ENCODE measurements at regions not wholly inside any gene's neighbourhood (a gene's known extent, or its start where the extent isn't known, plus 50 kb on each side); places are given as distances from the start of the nearest gene placed in this dataset.

- Histone ChIP-seq H4K20me1 (ENCODE audit: insufficient read depth) (no peaks in the 10 kb centered on the region), H3K79me2 (ENCODE audit: insufficient read depth) (no peaks in the 10 kb centered on the region), H3K27ac (no peak overlapping the region), H2AFZ (no peak overlapping the region), H3K4me1 (ENCODE audit: insufficient read depth) (no peaks in the 10 kb centered on the region), H3K9me3 (ENCODE audit: low read depth) (no peaks in the 10 kb centered on the region), H3K9ac (no peak overlapping the region), H3F3A (ENCODE audit: insufficient read depth) (peaks cover 4% of the 10 kb centered on the region; the same call in 1 of the 2 replicates), H3K27me3 (replicated peaks; ENCODE audit: insufficient read depth) (no peaks in the 10 kb centered on the region), H3K36me3 (ENCODE audit: low read depth) (no peaks in the 10 kb centered on the region), H3K4me3 (no peak overlapping the region), H3K9me2 (ENCODE audit: insufficient read depth) (no peaks in the 10 kb centered on the region), H3K4me2 (ENCODE audit: unreplicated experiment) (no peak overlapping the region)
- TF ChIP-seq EZH2phosphoT487 (IDR thresholded peaks at IDR 0.05; ENCODE audit: insufficient read depth, low read depth): no peak
- TF ChIP-seq EZH2 (IDR thresholded peaks at IDR 0.05; ENCODE audit: insufficient read depth, poor library complexity, severe bottlenecking): no peak
- in situ Hi-C loops (cut with MboI): no loop called here
- WGBS, 2 experiments (ENCODE audit: low coverage in 1 of 2, low lambda C conversion rate in 2 of 2, missing lambda C conversion rate in 2 of 2): 4 to 7% methylated on average over 1 of the region's 1 CpG
- DNase-seq: no peak
These were observed 227.6 kb downstream of the HAO1 start for GRCh38 chr20:7712661-7713060.

DNA sequence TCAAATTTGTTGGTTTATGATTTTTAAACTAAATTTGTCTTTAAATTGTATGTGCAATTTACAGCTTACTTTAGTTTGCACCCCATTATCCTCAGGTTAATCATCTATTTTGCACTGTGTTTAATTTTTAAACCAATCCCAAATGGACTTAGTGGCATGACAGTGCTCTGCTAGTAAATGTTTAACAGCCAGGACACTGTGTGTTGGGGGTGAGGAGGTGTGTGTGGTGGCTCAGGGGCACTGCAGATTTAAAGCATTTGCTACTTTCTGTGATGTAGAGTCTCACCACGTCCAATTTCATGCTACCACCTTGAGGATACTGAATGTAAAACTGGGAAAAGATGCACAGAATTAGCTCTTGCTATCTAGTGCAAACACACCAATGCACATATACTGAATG, 225.7 kb downstream of the HAO1 start:
- H3K9ac ChIP-seq: no peak overlapping the region
- no peaks in the 10 kb centered on the region for H3K9me2 ChIP-seq (ENCODE audit: insufficient read depth)
- H3K4me3 ChIP-seq: no peak overlapping the region
- H4K20me1 ChIP-seq (ENCODE audit: insufficient read depth): no peaks in the 10 kb centered on the region
- in situ Hi-C loops (cut with MboI): no loop called here
- H3K9me3 ChIP-seq (ENCODE audit: low read depth): no peaks in the 10 kb centered on the region
- no peaks in the 10 kb centered on the region for H3K36me3 ChIP-seq (ENCODE audit: low read depth)
- no peaks in the 10 kb centered on the region for H3K4me1 ChIP-seq (ENCODE audit: insufficient read depth)
- TF ChIP-seq EZH2phosphoT487 (IDR thresholded peaks at IDR 0.05; ENCODE audit: insufficient read depth, low read depth): no peak
- no peak for TF ChIP-seq EZH2 (IDR thresholded peaks at IDR 0.05; ENCODE audit: insufficient read depth, poor library complexity, severe bottlenecking)
- 81 to 87% methylated on average over 1 of the region's 1 CpG for WGBS, 2 experiments (ENCODE audit: low coverage in 1 of 2, low lambda C conversion rate in 2 of 2, missing lambda C conversion rate in 2 of 2)
- H3K27me3 ChIP-seq (replicated peaks; ENCODE audit: insufficient read depth): no peaks in the 10 kb centered on the region
- no peak overlapping the region for H2AFZ ChIP-seq
- H3K79me2 ChIP-seq (ENCODE audit: insufficient read depth): no peaks in the 10 kb centered on the region
- DNase-seq: no peak
- no peak overlapping the region for H3K4me2 ChIP-seq (ENCODE audit: unreplicated experiment)
- peaks cover 4% of the 10 kb centered on the region; the same call in 1 of the 2 replicates for H3F3A ChIP-seq (ENCODE audit: insufficient read depth)
- H3K27ac ChIP-seq: no peak overlapping the region

GRCh38 chr20:7716286-7716972, 223.8 kb downstream of the HAO1 start:
- TF ChIP-seq EZH2 (IDR thresholded peaks at IDR 0.05; ENCODE audit: insufficient read depth, poor library complexity, severe bottlenecking) (no peak), EZH2phosphoT487 (IDR thresholded peaks at IDR 0.05; ENCODE audit: insufficient read depth, low read depth) (no peak)
- H3K9me2 ChIP-seq (ENCODE audit: insufficient read depth): no peaks in the 10 kb centered on the region
- no peak overlapping the region for H3K9ac ChIP-seq
- no peaks in the 10 kb centered on the region for H3K79me2 ChIP-seq (ENCODE audit: insufficient read depth)
- no peaks in the 10 kb centered on the region for H4K20me1 ChIP-seq (ENCODE audit: insufficient read depth)
- no peak overlapping the region for H3K4me3 ChIP-seq
- no peak for DNase-seq
- peaks cover 4% of the 10 kb centered on the region; the same call in 1 of the 2 replicates for H3F3A ChIP-seq (ENCODE audit: insufficient read depth)
- no peak overlapping the region for H2AFZ ChIP-seq
- in situ Hi-C loops (cut with MboI): no loop called here
- H3K36me3 ChIP-seq (ENCODE audit: low read depth): no peaks in the 10 kb centered on the region
- no peaks in the 10 kb centered on the region for H3K27me3 ChIP-seq (replicated peaks; ENCODE audit: insufficient read depth)
- no peak overlapping the region for H3K27ac ChIP-seq
- no peaks in the 10 kb centered on the region for H3K4me1 ChIP-seq (ENCODE audit: insufficient read depth)
- 78 to 79% methylated on average over 6 of the region's 6 CpGs for WGBS, 2 experiments (ENCODE audit: low coverage in 1 of 2, low lambda C conversion rate in 2 of 2, missing lambda C conversion rate in 2 of 2)
- no peak overlapping the region for H3K4me2 ChIP-seq (ENCODE audit: unreplicated experiment)
- H3K9me3 ChIP-seq (ENCODE audit: low read depth): no peaks in the 10 kb centered on the region

DNA sequence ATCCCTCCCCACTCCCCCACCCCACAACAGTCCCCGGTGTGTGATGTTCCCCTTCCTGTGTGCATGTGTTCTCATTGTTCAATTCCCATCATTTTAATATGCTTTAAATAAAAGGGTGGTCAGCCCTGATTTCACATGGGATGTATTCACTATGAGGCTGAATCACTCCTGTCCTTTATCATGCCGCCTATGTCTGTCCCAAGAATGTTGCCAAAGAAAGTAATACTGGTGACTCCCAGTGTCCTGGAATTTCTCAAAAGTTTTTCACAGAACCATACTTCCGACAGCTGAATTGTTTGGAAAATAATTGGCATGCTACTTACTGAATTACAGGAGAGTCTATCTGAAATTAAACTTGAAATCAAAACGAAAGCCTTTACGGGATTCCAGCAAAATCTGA, 217.7 kb downstream of the HAO1 start:
- in situ Hi-C loops (cut with MboI): no loop called here
- H4K20me1 ChIP-seq (ENCODE audit: insufficient read depth): no peaks in the 10 kb centered on the region
- no peaks in the 10 kb centered on the region for H3K79me2 ChIP-seq (ENCODE audit: insufficient read depth)
- H3K36me3 ChIP-seq (ENCODE audit: low read depth): no peaks in the 10 kb centered on the region
- 0 out of 2 replicates have a peak, but pooled peaks cover 3% of the 10 kb centered on the region for H3F3A ChIP-seq (ENCODE audit: insufficient read depth)
- H2AFZ ChIP-seq: peak overlapping the region; percentile 42; the same call in 1 of the 2 replicates
- H3K9me2 ChIP-seq (ENCODE audit: insufficient read depth): no peaks in the 10 kb centered on the region
- 41 to 42% methylated on average over 5 of the region's 5 CpGs for WGBS, 2 experiments (ENCODE audit: low coverage in 1 of 2, low lambda C conversion rate in 2 of 2, missing lambda C conversion rate in 2 of 2)
- H3K9ac ChIP-seq: no peak overlapping the region
- DNase-seq: peak; percentile 68
- H3K4me2 ChIP-seq (ENCODE audit: unreplicated experiment): no peak overlapping the region
- no peaks in the 10 kb centered on the region for H3K9me3 ChIP-seq (ENCODE audit: low read depth)
- H3K4me1 ChIP-seq (ENCODE audit: insufficient read depth): peaks cover 11% of the 10 kb centered on the region; the same call in 1 of the 2 replicates
- TF ChIP-seq EZH2 (IDR thresholded peaks at IDR 0.05; ENCODE audit: insufficient read depth, poor library complexity, severe bottlenecking) (no peak), EZH2phosphoT487 (IDR thresholded peaks at IDR 0.05; ENCODE audit: insufficient read depth, low read depth) (no peak)
- H3K27me3 ChIP-seq (replicated peaks; ENCODE audit: insufficient read depth): no peaks in the 10 kb centered on the region
- H3K27ac ChIP-seq: peak overlapping the region; percentile 7; the same call in 1 of the 2 replicates
- no peak overlapping the region for H3K4me3 ChIP-seq

All from GM23248 (cell line).